CD4-positive, alpha-beta memory T cell (primary cell): ENCODE measurements at regions not wholly inside any gene's neighbourhood (a gene's known extent, or its start where the extent isn't known, plus 50 kb on each side); places are given as distances from the start of the nearest gene placed in this dataset.

Experiments used
- CTCF ChIA-PET: fragments of 350-600 bp; sonication (Branson Sonifier 250); formaldehyde crosslinking; loops from one replicate; lab custom pipeline; 2021; ENCODE audit warnings: inconsistent platforms; ENCODE audit not compliant: partially characterized antibody; lab: Charles Lee
- POLR2A ChIA-PET: fragments of 350-600 bp; sonication (Branson Sonifier 250); formaldehyde crosslinking; loops from one replicate; lab custom pipeline; 2021; ENCODE audit not compliant: partially characterized antibody; lab: Charles Lee
- DNase-seq, 5 donors: peaks; one replicate each; pipeline versions ENCODE4 v3.0.0 to v3.0.0-alpha.2; 2020 to 2022; ENCODE audit warnings: mixed read lengths in 1 of 5
- H3K27ac ChIP-seq: one replicate; pipeline ENCODE4 v1.7.0; 2013; ENCODE audit warnings: low read depth, low read length
- H3K27me3 ChIP-seq: 2 replicates; pipeline ENCODE4 v1.7.0; 2013; ENCODE audit warnings: mild to moderate bottlenecking, low read length, moderate library complexity; ENCODE audit not compliant: insufficient read depth
- H3K36me3 ChIP-seq: 2 replicates; pipeline ENCODE4 v1.7.0; 2013; ENCODE audit warnings: mild to moderate bottlenecking, low read length, moderate library complexity; ENCODE audit not compliant: insufficient read depth
- H3K4me1 ChIP-seq: 2 replicates; pipeline ENCODE4 v1.7.0; 2013; ENCODE audit warnings: mild to moderate bottlenecking, low read length, moderate library complexity; ENCODE audit not compliant: insufficient read depth
- H3K4me3 ChIP-seq, 2 donors: one replicate each; pipeline ENCODE4 v1.7.0; 2013; ENCODE audit warnings: low read length in 2 of 2, mild to moderate bottlenecking in 1 of 2
- H3K9me3 ChIP-seq, 2 donors: one replicate each; pipeline ENCODE4 v1.7.0; 2013; ENCODE audit warnings: low read length in 2 of 2, control low read depth in 1 of 2; ENCODE audit not compliant: control insufficient read depth in 1 of 2
- H3K27ac Mint-ChIP-seq, 7 donors: one replicate each; pipeline ENCODE4 v1.8.0; 2020 to 2021; ENCODE audit warnings: mixed read lengths in 7 of 7, mild to moderate bottlenecking in 6 of 7, inconsistent platforms in 3 of 7, moderate library complexity in 3 of 7
- H3K27me3 Mint-ChIP-seq, 2 donors: one replicate each; pipeline ENCODE4 v1.8.0; 2020 to 2021; ENCODE audit warnings: mixed read lengths in 2 of 2
- H3K36me3 Mint-ChIP-seq, 2 donors: one replicate each; pipeline ENCODE4 v1.8.0; 2020 to 2021; ENCODE audit warnings: mixed read lengths in 2 of 2, inconsistent platforms in 1 of 2, mild to moderate bottlenecking in 1 of 2
- H3K4me1 Mint-ChIP-seq, 4 donors: one replicate each; pipeline ENCODE4 v1.8.0; 2020 to 2021; ENCODE audit warnings: mixed read lengths in 4 of 4, mild to moderate bottlenecking in 1 of 4
- H3K4me3 Mint-ChIP-seq, 8 donors: one replicate each; pipeline ENCODE4 v1.8.0; 2020 to 2021; ENCODE audit warnings: mixed read lengths in 8 of 8, mild to moderate bottlenecking in 7 of 8, moderate library complexity in 6 of 8, inconsistent platforms in 3 of 8
- H3K9me3 Mint-ChIP-seq, 8 donors: one replicate each; pipeline ENCODE4 v1.8.0; 2020 to 2021; ENCODE audit warnings: mixed read lengths in 8 of 8, mild to moderate bottlenecking in 5 of 8, inconsistent platforms in 3 of 8, moderate library complexity in 1 of 8
- intact Hi-C: fragments of 100-400 bp; cut with micrococcal nuclease; formaldehyde crosslinking; loops from one replicate; pipeline ENCODE4 v1.15.1; 2023

GRCh38 chr3:7881946-7882345 lies 619.7 kb upstream of the LMCD1 start:
- CTCF ChIA-PET: no interaction called here
- intact Hi-C loops: no loop called here
- no peaks in the 10 kb centered on the region for H3K36me3 ChIP-seq
- no peaks in the 10 kb centered on the region for H3K27me3 Mint-ChIP-seq
- H3K27ac ChIP-seq: no peak overlapping the region
- H3K4me1 Mint-ChIP-seq: peaks cover 18 to 32% (median 21%) of the 10 kb centered on the region in 4 donors
- no peak overlapping the region for H3K4me3 Mint-ChIP-seq
- H3K36me3 Mint-ChIP-seq: peaks cover 0 to 11% of the 10 kb centered on the region in 2 donors
- no peak overlapping the region for H3K27ac Mint-ChIP-seq
- DNase-seq: no peak
- H3K4me3 ChIP-seq: no peak overlapping the region
- POLR2A ChIA-PET: no interaction called here
- no peaks in the 10 kb centered on the region for H3K27me3 ChIP-seq
- peaks cover 2 to 27% (median 15%) of the 10 kb centered on the region in 8 donors for H3K9me3 Mint-ChIP-seq
- no peaks in the 10 kb centered on the region for H3K9me3 ChIP-seq
- H3K4me1 ChIP-seq: peaks cover 27% of the 10 kb centered on the region

GRCh38 chr3:7897655-7898054 lies 604.0 kb upstream of the LMCD1 start:
- Mint-ChIP-seq H3K4me3 (no peak overlapping the region), H3K4me1 (peaks cover 0 to 2% (median 0%) of the 10 kb centered on the region in 4 donors), H3K9me3 (peaks cover 0 to 8% (median 3%) of the 10 kb centered on the region in 8 donors), H3K36me3 (no peaks in the 10 kb centered on the region), H3K27me3 (no peaks in the 10 kb centered on the region), H3K27ac (no peak overlapping the region)
- no peak overlapping the region for H3K27ac ChIP-seq
- POLR2A ChIA-PET: no interaction called here
- H3K36me3 ChIP-seq: no peaks in the 10 kb centered on the region
- H3K4me3 ChIP-seq: no peak overlapping the region
- no peaks in the 10 kb centered on the region for H3K9me3 ChIP-seq
- no peaks in the 10 kb centered on the region for H3K4me1 ChIP-seq
- no peaks in the 10 kb centered on the region for H3K27me3 ChIP-seq
- CTCF ChIA-PET: no interaction called here
- no peak for DNase-seq
- intact Hi-C loops: no loop called here

GRCh38 chr3:7913283-7913682 lies 588.3 kb upstream of the LMCD1 start:
- ChIA-PET CTCF (no interaction called here), POLR2A (no interaction called here)
- DNase-seq: no peak
- no peaks in the 10 kb centered on the region for H3K27me3 Mint-ChIP-seq
- no peak overlapping the region for H3K27ac Mint-ChIP-seq
- intact Hi-C loops: no loop called here
- Histone ChIP-seq H3K4me1 (peaks cover 4% of the 10 kb centered on the region), H3K4me3 (no peak overlapping the region), H3K9me3 (no peaks in the 10 kb centered on the region), H3K36me3 (no peaks in the 10 kb centered on the region), H3K27me3 (no peaks in the 10 kb centered on the region), H3K27ac (no peak overlapping the region)
- H3K4me3 Mint-ChIP-seq: no peak overlapping the region
- no peaks in the 10 kb centered on the region for H3K36me3 Mint-ChIP-seq
- H3K9me3 Mint-ChIP-seq: peaks cover 0 to 2% (median 0%) of the 10 kb centered on the region in 8 donors
- H3K4me1 Mint-ChIP-seq: peaks cover 5 to 7% (median 7%) of the 10 kb centered on the region in 4 donors

GRCh38 chr3:7915356-7915755 lies 586.3 kb upstream of the LMCD1 start:
- POLR2A ChIA-PET: no interaction called here
- Histone ChIP-seq H3K4me3 (no peak overlapping the region), H3K9me3 (no peaks in the 10 kb centered on the region), H3K27ac (no peak overlapping the region), H3K27me3 (no peaks in the 10 kb centered on the region), H3K36me3 (no peaks in the 10 kb centered on the region), H3K4me1 (peaks cover 4% of the 10 kb centered on the region)
- CTCF ChIA-PET: no interaction called here
- Mint-ChIP-seq H3K36me3 (no peaks in the 10 kb centered on the region), H3K27ac (peak overlapping the region in 1 of 7 donors; percentile 38), H3K9me3 (no peaks in the 10 kb centered on the region), H3K4me1 (peaks cover 5 to 10% (median 8%) of the 10 kb centered on the region in 4 donors), H3K27me3 (no peaks in the 10 kb centered on the region), H3K4me3 (no peak overlapping the region)
- intact Hi-C loops: no loop called here
- DNase-seq: no peak

- no peaks in the 10 kb centered on the region for H3K27me3 Mint-ChIP-seq
- H3K27ac Mint-ChIP-seq: peak overlapping the region in 2 of 7 donors; percentile 31 to 45
- H3K9me3 ChIP-seq: no peaks in the 10 kb centered on the region
- POLR2A ChIA-PET: no interaction called here
- no peaks in the 10 kb centered on the region for H3K36me3 ChIP-seq
- peaks cover 0 to 3% (median 0%) of the 10 kb centered on the region in 8 donors for H3K9me3 Mint-ChIP-seq
- H3K36me3 Mint-ChIP-seq: no peaks in the 10 kb centered on the region
- H3K27ac ChIP-seq: no peak overlapping the region
- peak overlapping the region in 2 of 8 donors; percentile 51 to 52 for H3K4me3 Mint-ChIP-seq
- H3K4me1 Mint-ChIP-seq: peaks cover 5 to 10% (median 8%) of the 10 kb centered on the region in 4 donors
- H3K4me1 ChIP-seq: peaks cover 4% of the 10 kb centered on the region
- no peaks in the 10 kb centered on the region for H3K27me3 ChIP-seq
- no peak overlapping the region for H3K4me3 ChIP-seq
- CTCF ChIA-PET: interaction anchor here (0.7 kb wide), 1 partner anchor 8 kb away, joined by 3 read pairs; no protein-coding TSS in a partner anchor
- no peak for DNase-seq
- intact Hi-C loops: no loop called here
Observed at GRCh38 chr3:7917443-7918151, 584.0 kb upstream of the LMCD1 start.

GRCh38 chr3:7920211-7920610 lies 581.4 kb upstream of the LMCD1 start:
- CTCF ChIA-PET: no interaction called here
- no peak overlapping the region for H3K4me3 Mint-ChIP-seq
- POLR2A ChIA-PET: interaction anchor here (1.4 kb wide), 1 partner anchor 43 kb away, joined by 5 read pairs; no protein-coding TSS in a partner anchor

GRCh38 chr3:7924228-7924627 lies 577.4 kb upstream of the LMCD1 start:
- no peaks in the 10 kb centered on the region for H3K4me1 ChIP-seq
- intact Hi-C loops: no loop called here
- POLR2A ChIA-PET: no interaction called here
- no peaks in the 10 kb centered on the region for H3K27me3 ChIP-seq
- CTCF ChIA-PET: interaction anchor here (0.6 kb wide), 1 partner anchor 315 kb away, joined by 3 read pairs; no protein-coding TSS in a partner anchor
- Mint-ChIP-seq H3K36me3 (no peaks in the 10 kb centered on the region), H3K27me3 (no peaks in the 10 kb centered on the region), H3K9me3 (peaks cover 0 to 5% (median 0%) of the 10 kb centered on the region in 8 donors), H3K4me1 (peaks cover 0 to 3% (median 1%) of the 10 kb centered on the region in 4 donors), H3K27ac (no peak overlapping the region), H3K4me3 (no peak overlapping the region)
- no peaks in the 10 kb centered on the region for H3K9me3 ChIP-seq
- no peaks in the 10 kb centered on the region for H3K36me3 ChIP-seq
- no peak overlapping the region for H3K27ac ChIP-seq
- H3K4me3 ChIP-seq: no peak overlapping the region
- DNase-seq: no peak

More at GRCh38 chr3:7920211-7920610, 581.4 kb upstream of the LMCD1 start:
- Histone ChIP-seq H3K27ac (no peak overlapping the region), H3K9me3 (no peaks in the 10 kb centered on the region), H3K4me3 (no peak overlapping the region), H3K36me3 (no peaks in the 10 kb centered on the region), H3K27me3 (no peaks in the 10 kb centered on the region), H3K4me1 (peaks cover 4% of the 10 kb centered on the region)
- Mint-ChIP-seq H3K36me3 (no peaks in the 10 kb centered on the region), H3K27ac (no peak overlapping the region), H3K27me3 (no peaks in the 10 kb centered on the region), H3K9me3 (peaks cover 0 to 5% (median 0%) of the 10 kb centered on the region in 8 donors), H3K4me1 (peaks cover 5 to 10% (median 8%) of the 10 kb centered on the region in 4 donors)
- intact Hi-C loops: no loop called here
- DNase-seq: no peak
